ENCODE measurements at regions not wholly inside any gene's neighbourhood (a gene's known extent, or its start where the extent isn't known, plus 50 kb on each side); places are given as distances from the start of the nearest gene placed in this dataset.
"Not testable (repeated sequence)": the region's sequence is repeated elsewhere in the genome, so short reads cannot be mapped to it uniquely, and the experiment has no call there.

DNA sequence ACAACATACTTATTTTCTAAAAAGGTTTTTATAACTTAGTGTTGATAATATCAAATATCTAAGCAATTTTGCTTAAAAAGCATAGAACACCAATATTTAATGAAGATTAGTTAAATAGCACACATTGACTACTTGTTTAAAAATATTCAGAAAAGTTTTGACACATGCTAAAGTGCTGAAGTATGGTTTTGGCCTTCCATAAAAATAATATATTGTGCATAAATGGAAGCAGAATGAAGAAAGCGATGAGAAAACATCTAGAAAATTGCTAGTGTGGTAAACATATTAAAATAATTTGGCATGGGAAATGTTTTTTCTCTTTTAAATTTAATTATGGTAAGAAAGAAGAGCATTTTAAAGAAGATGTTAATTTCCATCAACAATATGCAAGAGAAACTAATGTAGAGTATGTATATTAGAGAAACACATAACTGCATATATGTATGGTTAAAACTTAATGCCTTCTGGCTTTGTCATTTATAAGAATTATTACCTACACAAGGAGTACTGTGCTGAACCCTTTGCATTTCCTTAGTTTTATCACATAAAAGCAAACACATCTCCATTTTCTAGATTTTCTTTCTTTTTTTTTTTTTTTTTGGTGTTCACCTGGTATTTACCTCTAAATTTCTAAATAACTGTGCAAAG is 921.0 kb upstream of the ADAMTS5 start:
- not testable (repeated sequence) for H3K4me3 ChIP-seq (ENCODE audit: low read length); H3F3A ChIP-seq (ENCODE audit: control insufficient read depth, insufficient read depth); H3K79me2 ChIP-seq (ENCODE audit: control insufficient read depth, low read length); H4K20me1 ChIP-seq (ENCODE audit: control insufficient read depth, insufficient read depth, low read depth, low read length); H3K27ac ChIP-seq (ENCODE audit: low read depth, low read length); H3K36me3 ChIP-seq (ENCODE audit: control insufficient read depth, low read length); H3K27me3 ChIP-seq (ENCODE audit: control insufficient read depth, low read length); H3K4me1 ChIP-seq (ENCODE audit: control insufficient read depth, low read length); H3K9me2 ChIP-seq (replicated peaks; ENCODE audit: control insufficient read depth, low read length); H3K4me2 ChIP-seq (ENCODE audit: low read length); H3K9me3 ChIP-seq (ENCODE audit: control insufficient read depth, insufficient read depth, low read length)

DNA sequence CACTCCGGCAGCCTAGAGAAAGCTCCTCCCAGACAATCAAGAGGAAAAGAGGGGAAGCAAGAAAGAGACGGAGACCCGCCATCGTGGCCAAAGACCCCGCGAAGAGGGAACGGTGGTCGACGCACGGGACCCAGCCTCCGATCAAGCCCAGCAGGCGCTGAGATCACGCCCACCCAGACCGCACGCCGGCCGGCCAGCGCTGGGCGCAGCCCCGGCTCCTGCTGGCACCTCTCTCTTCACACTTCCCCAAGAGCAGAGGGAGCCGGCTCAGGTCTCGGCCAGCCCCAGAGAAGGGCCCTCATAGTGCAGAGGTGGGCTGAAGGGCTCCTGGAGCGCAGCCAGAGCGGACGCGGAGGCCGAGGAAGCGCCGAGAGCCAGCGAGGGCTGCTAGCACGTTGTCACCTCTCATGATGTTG is 918.4 kb upstream of the ADAMTS5 start:
- no peaks in the 10 kb centered on the region for H3K27me3 ChIP-seq (ENCODE audit: control insufficient read depth, low read length)
- no peak overlapping the region for H3K27ac ChIP-seq (ENCODE audit: low read depth, low read length)
- H3F3A ChIP-seq (ENCODE audit: control insufficient read depth, insufficient read depth) = no peaks in the 10 kb centered on the region
- H3K9me3 ChIP-seq (ENCODE audit: control insufficient read depth, insufficient read depth, low read length) = peaks cover 3% of the 10 kb centered on the region; the same call in 1 of the 2 replicates
- no peaks in the 10 kb centered on the region for H3K4me1 ChIP-seq (ENCODE audit: control insufficient read depth, low read length)
- H3K9me2 ChIP-seq (replicated peaks; ENCODE audit: control insufficient read depth, low read length) = no peaks in the 10 kb centered on the region
- H3K4me2 ChIP-seq (ENCODE audit: low read length) = no peak overlapping the region
- H3K4me3 ChIP-seq (ENCODE audit: low read length) = no peak overlapping the region
- H4K20me1 ChIP-seq (ENCODE audit: control insufficient read depth, insufficient read depth, low read depth, low read length) = no peaks in the 10 kb centered on the region
- H3K79me2 ChIP-seq (ENCODE audit: control insufficient read depth, low read length) = no peaks in the 10 kb centered on the region
- TF ChIP-seq EZH2phosphoT487 (IDR thresholded peaks at IDR 0.05; ENCODE audit: borderline replicate concordance, low read length) = no peak
- no peaks in the 10 kb centered on the region for H3K36me3 ChIP-seq (ENCODE audit: control insufficient read depth, low read length)

DNA sequence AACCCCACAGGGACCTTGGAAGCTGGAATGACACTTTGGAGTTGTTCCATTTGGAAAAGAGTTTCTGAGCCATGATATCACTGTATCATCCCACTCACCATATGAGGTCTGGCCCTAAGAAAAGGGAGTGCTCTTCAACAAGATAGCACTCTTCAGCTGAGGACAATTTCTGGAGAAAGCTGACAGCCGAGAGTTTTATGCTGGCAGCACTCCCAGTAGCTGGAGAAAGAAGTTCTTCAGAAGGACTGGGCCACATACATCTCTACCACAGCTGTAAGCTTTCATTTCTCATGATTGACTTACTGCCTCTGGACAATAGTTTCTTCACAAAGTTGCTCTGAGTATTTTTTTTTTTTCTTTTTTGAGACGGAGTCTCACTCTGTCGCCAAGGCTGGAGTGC is 914.4 kb upstream of the ADAMTS5 start:
- not testable (repeated sequence) for H3K4me2 ChIP-seq (ENCODE audit: low read length); H3K27ac ChIP-seq (ENCODE audit: low read depth, low read length); H3K27me3 ChIP-seq (ENCODE audit: control insufficient read depth, low read length); H3K4me1 ChIP-seq (ENCODE audit: control insufficient read depth, low read length); H3K79me2 ChIP-seq (ENCODE audit: control insufficient read depth, low read length); H4K20me1 ChIP-seq (ENCODE audit: control insufficient read depth, insufficient read depth, low read depth, low read length); H3K9me2 ChIP-seq (replicated peaks; ENCODE audit: control insufficient read depth, low read length); H3K4me3 ChIP-seq (ENCODE audit: low read length); H3K9me3 ChIP-seq (ENCODE audit: control insufficient read depth, insufficient read depth, low read length); H3F3A ChIP-seq (ENCODE audit: control insufficient read depth, insufficient read depth); H3K36me3 ChIP-seq (ENCODE audit: control insufficient read depth, low read length)

DNA sequence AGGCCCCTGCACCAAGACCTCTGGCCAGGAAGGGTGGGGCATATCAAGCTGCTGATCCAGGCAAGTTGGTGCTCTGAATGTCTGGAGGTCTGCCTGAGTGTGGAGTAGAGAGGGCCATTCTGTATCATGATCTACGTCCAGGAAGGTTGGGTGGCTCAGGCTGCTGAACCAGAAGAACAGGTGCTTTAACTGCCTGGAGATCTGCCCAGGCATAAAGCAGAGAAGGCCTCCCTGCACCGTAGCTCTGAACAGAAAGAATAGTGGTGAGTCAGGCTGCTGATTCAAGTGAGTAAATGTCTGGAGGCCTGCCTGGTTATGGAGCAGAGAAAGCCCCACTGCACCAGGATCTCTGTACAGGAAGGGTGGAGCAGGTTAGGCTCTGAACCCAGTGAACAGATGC is 905.5 kb upstream of the ADAMTS5 start:
- not testable (repeated sequence) for H3K27me3 ChIP-seq (ENCODE audit: control insufficient read depth, low read length); H4K20me1 ChIP-seq (ENCODE audit: control insufficient read depth, insufficient read depth, low read depth, low read length); H3K9me2 ChIP-seq (replicated peaks; ENCODE audit: control insufficient read depth, low read length); H3F3A ChIP-seq (ENCODE audit: control insufficient read depth, insufficient read depth); H3K9me3 ChIP-seq (ENCODE audit: control insufficient read depth, insufficient read depth, low read length); H3K4me3 ChIP-seq (ENCODE audit: low read length); H3K79me2 ChIP-seq (ENCODE audit: control insufficient read depth, low read length); H3K4me1 ChIP-seq (ENCODE audit: control insufficient read depth, low read length); H3K27ac ChIP-seq (ENCODE audit: low read depth, low read length); H3K36me3 ChIP-seq (ENCODE audit: control insufficient read depth, low read length); H3K4me2 ChIP-seq (ENCODE audit: low read length)

DNA sequence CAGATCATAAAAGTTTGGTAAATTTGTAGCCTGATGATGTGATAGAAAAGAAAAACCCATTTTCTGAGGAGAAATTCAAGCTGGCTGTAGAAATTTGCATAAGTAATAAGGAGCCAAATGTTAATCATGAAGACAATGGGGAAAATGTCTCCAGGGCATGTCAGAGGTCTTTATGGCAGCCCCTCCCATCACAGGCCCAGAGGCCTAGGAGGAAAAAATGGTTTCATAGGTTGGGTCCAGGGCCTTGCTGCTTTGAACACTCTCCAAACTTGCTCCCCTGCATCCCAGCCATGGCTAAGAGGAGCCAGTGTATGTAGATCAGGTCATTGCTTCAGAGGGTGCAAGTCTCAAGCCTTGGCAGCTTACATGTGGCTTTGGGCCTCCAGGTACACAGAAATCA is 903.9 kb upstream of the ADAMTS5 start:
- H3K4me3 ChIP-seq (ENCODE audit: low read length) = not testable (repeated sequence)

GRCh38 chr21:27860314-27860955 is 893.5 kb upstream of the ADAMTS5 start:
- H3F3A ChIP-seq (ENCODE audit: control insufficient read depth, insufficient read depth); H3K27me3 ChIP-seq (ENCODE audit: control insufficient read depth, low read length); H3K9me2 ChIP-seq (replicated peaks; ENCODE audit: control insufficient read depth, low read length); H3K79me2 ChIP-seq (ENCODE audit: control insufficient read depth, low read length); H3K27ac ChIP-seq (ENCODE audit: low read depth, low read length); H3K4me1 ChIP-seq (ENCODE audit: control insufficient read depth, low read length); H3K36me3 ChIP-seq (ENCODE audit: control insufficient read depth, low read length); H4K20me1 ChIP-seq (ENCODE audit: control insufficient read depth, insufficient read depth, low read depth, low read length); H3K4me3 ChIP-seq (ENCODE audit: low read length); H3K4me2 ChIP-seq (ENCODE audit: low read length); H3K9me3 ChIP-seq (ENCODE audit: control insufficient read depth, insufficient read depth, low read length): not testable (repeated sequence)

More for the DNA sequence above, 903.9 kb upstream of the ADAMTS5 start:
- H4K20me1 ChIP-seq (ENCODE audit: control insufficient read depth, insufficient read depth, low read depth, low read length); H3K27me3 ChIP-seq (ENCODE audit: control insufficient read depth, low read length); H3F3A ChIP-seq (ENCODE audit: control insufficient read depth, insufficient read depth); H3K36me3 ChIP-seq (ENCODE audit: control insufficient read depth, low read length); H3K27ac ChIP-seq (ENCODE audit: low read depth, low read length); H3K4me2 ChIP-seq (ENCODE audit: low read length); H3K79me2 ChIP-seq (ENCODE audit: control insufficient read depth, low read length); H3K4me1 ChIP-seq (ENCODE audit: control insufficient read depth, low read length); H3K9me3 ChIP-seq (ENCODE audit: control insufficient read depth, insufficient read depth, low read length); H3K9me2 ChIP-seq (replicated peaks; ENCODE audit: control insufficient read depth, low read length): not testable (repeated sequence)

DNA sequence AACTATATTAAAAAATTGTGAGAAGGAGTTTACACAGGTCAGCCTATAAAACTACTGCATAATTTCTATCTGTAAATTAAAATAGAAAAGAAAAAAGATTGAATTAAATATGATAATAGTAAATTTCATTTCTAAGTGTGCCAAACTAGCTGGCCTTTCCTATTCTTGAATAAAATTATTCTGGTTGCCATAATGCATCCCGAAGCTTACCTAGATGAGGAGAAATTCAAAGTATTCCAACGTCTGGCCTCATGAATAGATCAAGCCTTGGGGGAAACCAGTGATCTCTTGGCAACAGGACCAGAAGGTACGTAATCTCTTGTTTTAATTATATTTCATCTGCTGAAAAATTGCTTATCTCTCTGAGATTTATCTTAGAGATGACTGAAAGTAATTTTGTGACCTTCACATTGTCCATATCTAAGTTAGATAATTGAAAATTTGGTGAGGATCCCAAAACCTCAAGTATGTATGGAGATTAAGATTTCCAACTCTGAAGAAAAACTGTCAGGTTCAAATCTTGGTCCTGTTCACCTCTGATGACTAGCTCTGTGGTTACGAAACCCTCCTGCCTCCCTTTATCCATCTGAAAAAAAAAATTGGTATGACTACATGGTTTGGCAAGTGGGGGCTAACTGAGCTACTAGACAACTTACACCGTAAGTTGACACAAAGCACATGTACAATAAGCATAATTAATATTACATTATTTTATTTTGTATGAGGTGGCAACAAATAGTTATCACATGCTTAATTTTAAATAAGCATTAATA is 891.4 kb upstream of the ADAMTS5 start:
- H3K9me2 ChIP-seq (replicated peaks; ENCODE audit: control insufficient read depth, low read length); H3K36me3 ChIP-seq (ENCODE audit: control insufficient read depth, low read length); H3K27me3 ChIP-seq (ENCODE audit: control insufficient read depth, low read length); H3K9me3 ChIP-seq (ENCODE audit: control insufficient read depth, insufficient read depth, low read length); H3K79me2 ChIP-seq (ENCODE audit: control insufficient read depth, low read length); H3K4me1 ChIP-seq (ENCODE audit: control insufficient read depth, low read length); H3K4me3 ChIP-seq (ENCODE audit: low read length); H4K20me1 ChIP-seq (ENCODE audit: control insufficient read depth, insufficient read depth, low read depth, low read length); H3K27ac ChIP-seq (ENCODE audit: low read depth, low read length); H3F3A ChIP-seq (ENCODE audit: control insufficient read depth, insufficient read depth); H3K4me2 ChIP-seq (ENCODE audit: low read length): not testable (repeated sequence)

DNA sequence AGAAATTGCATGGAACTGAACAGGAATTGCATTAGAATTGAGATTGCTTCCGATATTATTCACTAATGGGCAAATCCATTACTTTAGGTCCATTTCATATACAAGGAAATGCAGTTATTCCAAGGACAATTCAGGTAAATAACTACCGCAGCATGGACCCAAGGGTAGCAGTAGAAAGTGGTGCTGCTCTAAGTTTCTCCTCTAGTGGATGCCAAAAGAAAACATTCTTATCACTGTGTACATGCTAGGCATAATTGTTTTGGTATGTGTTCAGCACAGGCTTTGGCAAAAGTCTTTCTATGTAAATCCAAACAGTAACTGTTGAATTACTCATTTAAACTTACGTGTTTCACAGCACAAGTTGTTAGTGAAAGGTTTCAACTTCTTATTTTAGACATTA is 890.1 kb upstream of the ADAMTS5 start:
- not testable (repeated sequence) for H4K20me1 ChIP-seq (ENCODE audit: control insufficient read depth, insufficient read depth, low read depth, low read length); H3K79me2 ChIP-seq (ENCODE audit: control insufficient read depth, low read length); H3K9me2 ChIP-seq (replicated peaks; ENCODE audit: control insufficient read depth, low read length); H3K27ac ChIP-seq (ENCODE audit: low read depth, low read length); H3K4me1 ChIP-seq (ENCODE audit: control insufficient read depth, low read length); H3K4me3 ChIP-seq (ENCODE audit: low read length); H3K36me3 ChIP-seq (ENCODE audit: control insufficient read depth, low read length); H3F3A ChIP-seq (ENCODE audit: control insufficient read depth, insufficient read depth); H3K27me3 ChIP-seq (ENCODE audit: control insufficient read depth, low read length); H3K9me3 ChIP-seq (ENCODE audit: control insufficient read depth, insufficient read depth, low read length); H3K4me2 ChIP-seq (ENCODE audit: low read length)
